Peyer's patch (tissue), 4 donors: ENCODE measurements at regions not wholly inside any gene's neighbourhood (a gene's known extent, or its start where the extent isn't known, plus 50 kb on each side); places are given as distances from the start of the nearest gene placed in this dataset.

ENCODE experiments used
- DNase-seq, 3 donors: peaks; one replicate each; pipeline ENCODE4 v3.0.0-alpha.2; 2017 to 2019
- H3K27ac ChIP-seq, 4 donors: fragments of 200-600 bp; sonication (generic); one replicate each; pipeline ENCODE4 v1.5.1; 2016 to 2019
- H3K27me3 ChIP-seq, 2 donors: fragments of 200-600 bp; sonication (generic); one replicate each; pipeline ENCODE4 v1.5.1; 2019
- H3K36me3 ChIP-seq, 3 donors: fragments of 200-600 bp; sonication (generic); one replicate each; pipeline ENCODE4 v1.5.1; 2016 to 2019
- H3K4me1 ChIP-seq, 4 donors: fragments of 200-600 bp; sonication (generic); one replicate each; pipeline ENCODE4 v1.5.1; 2016 to 2019
- H3K4me3 ChIP-seq, 4 donors: fragments of 200-600 bp; sonication (generic); 1 replicate in 3 of 4; 2 replicates in 1 of 4; pipeline ENCODE4 v1.5.1; 2016 to 2019; ENCODE audit warnings: mild to moderate bottlenecking in 1 of 4
- H3K9me3 ChIP-seq, 4 donors: fragments of 200-600 bp; sonication (generic); one replicate each; pipeline ENCODE4 v1.5.1; 2016 to 2019; ENCODE audit warnings: mild to moderate bottlenecking in 1 of 4
- CTCF ChIP-seq, 6 experiments: fragments of 450-650 bp in 4 of 6; fragments of 200-600 bp in 2 of 6; sonication (generic) in 1 of 6; IDR thresholded peaks; one replicate each; pipeline ENCODE4 v1.5.1; 2017 to 2019; ENCODE audit warnings: antibody characterized with exemption in 6 of 6, mild to moderate bottlenecking in 3 of 6, moderate library complexity in 1 of 6
- POLR2A ChIP-seq, 2 donors: fragments of 450-650 bp; IDR thresholded peaks; one replicate each; pipeline ENCODE4 v1.5.1; 2017; ENCODE audit warnings: antibody characterized with exemption in 2 of 2, mild to moderate bottlenecking in 2 of 2, moderate library complexity in 2 of 2

- TF ChIP-seq CTCF (IDR thresholded peaks at IDR 0.05): no peak
- no peak for TF ChIP-seq POLR2A (IDR thresholded peaks at IDR 0.05)
- DNase-seq: no peak
- no peaks in the 10 kb centered on the region for H3K9me3 ChIP-seq
- H3K36me3 ChIP-seq: no peaks in the 10 kb centered on the region
- H3K27me3 ChIP-seq: no peaks in the 10 kb centered on the region
- H3K27ac ChIP-seq: no peak overlapping the region
- H3K4me1 ChIP-seq: no peaks in the 10 kb centered on the region
- no peak overlapping the region for H3K4me3 ChIP-seq
Measured at GRCh38 chr11:112852143-112852866, 108.9 kb upstream of the NCAM1 start.

- TF ChIP-seq CTCF (IDR thresholded peaks at IDR 0.05) (no peak), POLR2A (IDR thresholded peaks at IDR 0.05) (no peak)
- Histone ChIP-seq H3K9me3 (peaks cover 0 to 5% (median 0%) of the 10 kb centered on the region in 4 donors), H3K4me1 (no peaks in the 10 kb centered on the region), H3K27ac (no peak overlapping the region), H3K27me3 (no peaks in the 10 kb centered on the region), H3K36me3 (no peaks in the 10 kb centered on the region), H3K4me3 (no peak overlapping the region)
- no peak for DNase-seq
Measured at GRCh38 chr11:112856133-112856532, 105.1 kb upstream of the NCAM1 start.

GRCh38 chr11:112856591-112856990, 104.6 kb upstream of the NCAM1 start:
- TF ChIP-seq POLR2A (IDR thresholded peaks at IDR 0.05) (no peak), CTCF (IDR thresholded peaks at IDR 0.05) (no peak)
- no peak overlapping the region for H3K27ac ChIP-seq
- H3K36me3 ChIP-seq: no peaks in the 10 kb centered on the region
- H3K4me3 ChIP-seq: no peak overlapping the region
- peaks cover 0 to 8% (median 0%) of the 10 kb centered on the region in 4 donors for H3K9me3 ChIP-seq
- H3K4me1 ChIP-seq: no peaks in the 10 kb centered on the region
- no peaks in the 10 kb centered on the region for H3K27me3 ChIP-seq
- DNase-seq: no peak

GRCh38 chr11:112858289-112859023, 102.8 kb upstream of the NCAM1 start:
- Histone ChIP-seq H3K4me1 (no peaks in the 10 kb centered on the region), H3K27ac (no peak overlapping the region), H3K4me3 (no peak overlapping the region), H3K27me3 (no peaks in the 10 kb centered on the region), H3K36me3 (no peaks in the 10 kb centered on the region), H3K9me3 (peaks cover 0 to 8% (median 0%) of the 10 kb centered on the region in 4 donors)
- no peak for DNase-seq
- no peak for TF ChIP-seq POLR2A (IDR thresholded peaks at IDR 0.05)
- TF ChIP-seq CTCF (IDR thresholded peaks at IDR 0.05): no peak

- Histone ChIP-seq H3K27ac (no peak overlapping the region), H3K4me3 (no peak overlapping the region), H3K4me1 (no peaks in the 10 kb centered on the region), H3K36me3 (no peaks in the 10 kb centered on the region), H3K9me3 (peaks cover 0 to 8% (median 0%) of the 10 kb centered on the region in 4 donors), H3K27me3 (no peaks in the 10 kb centered on the region)
- TF ChIP-seq POLR2A (IDR thresholded peaks at IDR 0.05): no peak
- TF ChIP-seq CTCF (IDR thresholded peaks at IDR 0.05): no peak
- no peak for DNase-seq
Measured at GRCh38 chr11:112859787-112860186, 101.4 kb upstream of the NCAM1 start.
